OCI-LY3 (cell line): ENCODE measurements at regions not wholly inside any gene's neighbourhood (a gene's known extent, or its start where the extent isn't known, plus 50 kb on each side); places are given as distances from the start of the nearest gene placed in this dataset.
A peak's percentile ranks its signal among the peaks of the same experiment; 100 is the strongest.
"Not testable (repeated sequence)": the region's sequence is repeated elsewhere in the genome, so short reads cannot be mapped to it uniquely, and the experiment has no call there.

ENCODE experiments used
- H2AFZ ChIP-seq: fragments of 200-600, 300-600 bp; shearing (Covaris generic); 2 replicates; pipeline ENCODE4 v1.6.0; 2014; ENCODE audit warnings: antibody characterized with exemption, low read depth, low read length
- H3K27ac ChIP-seq: fragments of 200-600, 300-600 bp; sonication (generic); 2 replicates; pipeline ENCODE4 v1.5.1; 2014; ENCODE audit warnings: mild to moderate bottlenecking, low read length, moderate library complexity, mixed read lengths
- H3K27me3 ChIP-seq: fragments of 200-600, 300-600 bp; sonication (generic); 2 replicates; pipeline ENCODE4 v1.6.1; 2014; ENCODE audit warnings: low read depth, low read length, mixed read lengths
- H3K36me3 ChIP-seq: fragments of 200-600, 300-600 bp; sonication (generic); replicated peaks from 2 replicates; pipeline ENCODE3; 2014; ENCODE audit warnings: low read depth, low read length, mixed read lengths
- H3K4me1 ChIP-seq: fragments of 300-600, 200-600 bp; sonication (generic); 2 replicates; pipeline ENCODE4 v1.6.1; 2014; ENCODE audit warnings: low read length, mixed read lengths
- H3K4me2 ChIP-seq: fragments of 200-600, 300-600 bp; sonication (generic); 2 replicates; pipeline ENCODE4 v1.6.1; 2014; ENCODE audit warnings: low read length, mixed read lengths
- H3K4me3 ChIP-seq: fragments of 300-600, 200-600 bp; sonication (generic); 2 replicates; pipeline ENCODE4 v1.5.1; 2014; ENCODE audit warnings: antibody characterized with exemption, mild to moderate bottlenecking, low read length, moderate library complexity
- H3K79me2 ChIP-seq: fragments of 300-600, 200-600 bp; shearing (Covaris generic); 2 replicates; pipeline ENCODE4 v1.6.1; 2014; ENCODE audit warnings: mild to moderate bottlenecking, low read length, mixed read lengths
- H3K9ac ChIP-seq: fragments of 300-600, 200-600 bp; shearing (Covaris generic); 2 replicates; pipeline ENCODE4 v1.6.0; 2014; ENCODE audit warnings: mild to moderate bottlenecking, low read length, moderate library complexity
- H3K9me3 ChIP-seq: fragments of 200-600, 300-600 bp; shearing (Covaris generic); 2 replicates; pipeline ENCODE4 v1.6.1; 2014; ENCODE audit warnings: low read length, mixed read lengths; ENCODE audit not compliant: insufficient read depth
- H4K20me1 ChIP-seq: fragments of 200-600, 300-600 bp; sonication (generic); 2 replicates; pipeline ENCODE4 v1.6.1; 2016; ENCODE audit warnings: low read length, mixed read lengths; ENCODE audit not compliant: insufficient read depth

DNA sequence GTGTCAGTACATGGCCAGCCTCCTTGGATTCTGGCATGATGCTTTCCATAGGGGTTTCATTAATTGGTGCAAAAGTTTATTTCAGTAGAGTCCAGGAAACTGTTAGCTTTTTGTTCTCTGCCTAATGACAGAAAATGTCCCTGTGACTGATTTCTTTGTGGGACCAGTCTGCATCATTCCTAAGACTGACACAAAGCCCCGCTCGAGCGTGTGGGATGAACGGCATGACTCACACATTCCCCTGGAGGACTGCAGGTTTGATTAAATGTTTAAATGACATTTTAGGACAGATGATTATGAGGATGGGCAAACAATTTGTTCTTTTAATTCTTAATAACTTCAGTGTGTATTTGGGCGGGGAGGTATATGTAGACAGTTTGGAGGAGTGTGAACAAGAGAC, 120.9 kb upstream of the ERV3-1 start:
- H2AFZ ChIP-seq, H3K27ac ChIP-seq, H3K9ac ChIP-seq, H3K4me3 ChIP-seq, H3K4me2 ChIP-seq, H3K9me3 ChIP-seq, H4K20me1 ChIP-seq, H3K4me1 ChIP-seq, H3K27me3 ChIP-seq, H3K79me2 ChIP-seq, H3K36me3 ChIP-seq: not testable (repeated sequence)

DNA sequence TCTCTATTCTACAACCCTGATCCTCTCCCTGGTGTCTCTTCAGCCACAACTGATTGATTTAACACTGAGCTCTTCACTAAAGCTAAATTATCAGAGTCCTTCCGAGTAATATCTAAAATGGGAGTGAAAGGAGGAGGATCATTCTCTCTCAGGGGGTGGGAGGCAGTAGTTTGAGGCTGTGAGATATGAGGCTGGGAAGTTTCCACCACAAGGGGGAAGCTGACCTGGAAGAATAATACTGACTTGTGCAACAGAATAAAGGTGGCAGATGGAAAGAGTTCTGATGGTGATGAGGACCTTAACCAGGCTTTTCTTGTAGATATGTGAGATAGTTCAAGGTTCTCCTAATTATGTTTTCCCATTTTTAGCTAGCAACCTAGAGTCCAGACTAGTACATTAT, 118.1 kb upstream of the ERV3-1 start:
- H4K20me1 ChIP-seq, H3K4me1 ChIP-seq, H3K27ac ChIP-seq, H3K36me3 ChIP-seq, H3K4me2 ChIP-seq, H3K9me3 ChIP-seq, H3K4me3 ChIP-seq, H3K9ac ChIP-seq, H3K79me2 ChIP-seq, H3K27me3 ChIP-seq, H2AFZ ChIP-seq: not testable (repeated sequence)

DNA sequence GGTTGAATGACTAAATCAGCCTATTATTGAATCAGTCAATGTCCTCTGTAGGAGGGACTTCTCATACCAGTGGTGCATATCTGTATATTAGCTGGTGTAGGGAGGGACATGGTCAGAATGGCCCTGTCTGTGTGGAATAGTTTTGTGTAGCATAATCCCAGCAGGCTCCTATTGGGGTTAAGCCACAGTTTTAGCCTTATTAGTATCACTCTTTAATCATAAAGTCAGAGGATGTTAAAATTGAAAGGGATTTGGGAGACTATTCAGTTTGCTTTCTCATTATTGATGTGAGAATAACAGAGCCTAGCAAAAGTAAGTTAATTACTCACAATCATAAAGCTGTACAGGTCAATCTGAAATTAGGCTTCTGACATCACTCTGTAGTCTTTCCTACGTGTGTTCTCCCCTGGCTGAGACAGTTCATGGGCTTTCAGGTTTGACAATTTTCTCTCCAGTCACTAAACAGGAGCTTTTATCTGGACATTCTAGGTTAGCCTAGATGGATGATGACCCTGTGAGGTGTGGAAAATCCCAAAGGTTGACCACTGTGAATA, 99.2 kb upstream of the ERV3-1 start:
- not testable (repeated sequence) for H2AFZ ChIP-seq, H3K9me3 ChIP-seq, H3K9ac ChIP-seq, H3K27me3 ChIP-seq, H3K4me1 ChIP-seq, H3K79me2 ChIP-seq, H3K27ac ChIP-seq, H4K20me1 ChIP-seq, H3K4me3 ChIP-seq, H3K36me3 ChIP-seq, H3K4me2 ChIP-seq

DNA sequence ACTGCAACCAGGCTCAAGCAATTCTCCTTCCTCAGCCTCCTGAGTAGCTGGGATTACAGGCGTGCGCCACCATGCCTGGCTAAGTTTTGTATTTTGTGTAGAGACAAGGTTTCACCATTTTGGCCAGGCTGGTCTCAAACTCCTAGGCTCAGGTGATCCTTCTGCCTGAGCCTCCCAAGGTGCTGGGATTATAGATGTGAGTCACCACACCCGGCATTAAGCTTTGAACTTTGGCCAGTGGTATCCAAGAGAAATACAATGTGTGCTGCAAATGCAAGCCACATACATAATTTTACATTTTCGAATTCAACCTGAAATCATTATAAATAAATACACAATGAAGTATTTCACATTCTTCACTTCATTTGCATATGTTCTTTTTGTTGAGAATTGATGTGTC, 94.0 kb upstream of the ERV3-1 start:
- not testable (repeated sequence) for H2AFZ ChIP-seq, H3K79me2 ChIP-seq, H3K9ac ChIP-seq, H4K20me1 ChIP-seq, H3K27ac ChIP-seq, H3K36me3 ChIP-seq, H3K27me3 ChIP-seq, H3K4me3 ChIP-seq, H3K9me3 ChIP-seq, H3K4me1 ChIP-seq, H3K4me2 ChIP-seq

DNA sequence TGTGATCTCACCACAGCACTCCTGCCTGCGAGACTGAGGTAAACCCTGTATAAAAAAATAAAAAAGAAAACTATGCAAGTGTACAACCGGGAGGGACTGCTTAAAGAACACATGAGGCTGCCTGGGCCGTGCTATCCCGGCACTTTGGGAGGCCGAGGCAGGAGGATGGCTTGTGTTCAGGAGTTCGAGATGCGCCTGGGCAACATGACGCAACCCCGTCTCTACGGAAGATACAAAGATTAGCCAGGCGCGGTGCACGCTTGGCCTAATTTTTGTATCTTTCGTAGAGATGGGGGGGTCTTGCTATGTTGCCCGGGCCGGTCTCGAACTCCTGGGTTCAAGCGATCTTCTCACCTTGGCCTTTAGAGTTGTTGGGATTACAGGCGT, 75.2 kb upstream of the ERV3-1 start:
- not testable (repeated sequence) for H3K36me3 ChIP-seq, H3K79me2 ChIP-seq, H4K20me1 ChIP-seq, H3K9me3 ChIP-seq, H3K27me3 ChIP-seq, H2AFZ ChIP-seq, H3K27ac ChIP-seq, H3K4me1 ChIP-seq
- Histone ChIP-seq H3K9ac (peak overlapping the region; percentile 54; the same call in 1 of the 2 replicates), H3K4me3 (peak overlapping the region; percentile 92), H3K4me2 (peak overlapping the region; percentile 70)

DNA sequence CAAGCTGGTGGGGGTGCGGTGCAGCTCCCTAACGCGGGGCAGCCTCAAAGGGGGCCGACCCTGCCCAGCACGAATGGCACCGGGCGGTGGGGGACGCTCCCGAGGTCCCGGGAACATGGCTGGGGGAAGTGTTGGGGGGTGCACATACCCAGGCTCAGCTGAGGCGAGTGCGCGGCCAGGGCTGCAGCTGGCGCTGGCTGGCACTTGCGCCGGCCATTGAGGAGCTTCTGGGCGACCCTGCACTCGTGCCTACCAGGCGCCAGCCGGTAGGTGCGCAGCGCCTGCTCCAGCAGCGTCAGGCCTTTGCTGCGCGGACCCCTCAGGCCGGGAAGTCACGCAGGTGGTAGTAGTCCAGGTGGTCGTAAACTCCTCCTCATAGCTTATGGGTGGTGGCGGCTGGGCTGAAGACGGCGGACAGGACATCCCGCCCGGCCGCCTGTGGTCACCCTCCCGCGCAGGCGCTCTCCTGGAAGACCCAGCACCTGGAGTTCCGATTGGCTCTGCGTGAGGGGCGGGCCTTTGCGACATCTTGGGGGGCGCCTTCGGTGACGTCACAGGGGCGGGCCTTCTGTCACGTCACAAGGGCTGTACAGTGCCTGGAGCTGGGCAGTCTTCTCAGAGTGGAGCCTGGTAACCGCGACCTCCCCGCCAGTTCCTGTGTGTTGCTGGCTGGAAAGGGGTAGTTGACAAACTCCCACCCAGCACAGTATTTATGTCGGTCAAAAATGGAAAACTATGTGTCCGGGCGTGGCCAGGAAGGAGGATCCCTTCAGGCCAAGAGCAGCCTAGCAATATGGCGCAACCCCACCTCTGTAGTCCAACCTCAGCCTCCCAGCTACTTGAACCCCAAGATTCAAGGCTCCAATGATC, 74.5 kb upstream of the ERV3-1 start:
- H3K9me3 ChIP-seq, H3K27ac ChIP-seq, H4K20me1 ChIP-seq, H3K4me1 ChIP-seq, H3K36me3 ChIP-seq, H3K79me2 ChIP-seq, H3K27me3 ChIP-seq: not testable (repeated sequence)
- peak overlapping the region; percentile 70 for H3K4me2 ChIP-seq
- H2AFZ ChIP-seq = peak overlapping the region; percentile 81; the same call in 1 of the 2 replicates
- H3K9ac ChIP-seq = peak overlapping the region; percentile 70
- H3K4me3 ChIP-seq = peak overlapping the region; percentile 92

DNA sequence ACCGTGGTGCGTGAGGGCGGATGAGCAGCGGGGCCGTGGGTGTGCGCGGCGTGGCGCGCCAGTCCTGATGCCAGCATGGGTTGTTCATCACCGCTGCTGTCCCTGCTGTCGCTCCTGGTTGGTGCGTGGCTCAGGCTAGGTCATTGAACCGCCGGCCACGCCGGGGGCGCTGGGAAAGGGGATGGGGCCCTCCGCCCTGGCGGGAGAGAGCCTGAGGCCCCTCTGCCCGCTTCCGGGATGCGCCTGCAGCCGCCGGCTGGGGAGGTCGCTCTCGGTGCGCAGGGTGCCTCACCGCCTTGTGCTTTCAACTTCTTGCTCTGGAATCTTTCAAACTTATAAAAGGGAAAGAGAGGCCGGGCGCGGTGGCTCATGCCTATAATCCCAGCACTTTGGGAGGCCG, 68.5 kb upstream of the ERV3-1 start:
- not testable (repeated sequence) for H3K27ac ChIP-seq, H3K36me3 ChIP-seq, H3K4me2 ChIP-seq, H3K79me2 ChIP-seq, H4K20me1 ChIP-seq, H3K4me1 ChIP-seq, H3K9me3 ChIP-seq, H3K4me3 ChIP-seq, H3K27me3 ChIP-seq, H3K9ac ChIP-seq, H2AFZ ChIP-seq

DNA sequence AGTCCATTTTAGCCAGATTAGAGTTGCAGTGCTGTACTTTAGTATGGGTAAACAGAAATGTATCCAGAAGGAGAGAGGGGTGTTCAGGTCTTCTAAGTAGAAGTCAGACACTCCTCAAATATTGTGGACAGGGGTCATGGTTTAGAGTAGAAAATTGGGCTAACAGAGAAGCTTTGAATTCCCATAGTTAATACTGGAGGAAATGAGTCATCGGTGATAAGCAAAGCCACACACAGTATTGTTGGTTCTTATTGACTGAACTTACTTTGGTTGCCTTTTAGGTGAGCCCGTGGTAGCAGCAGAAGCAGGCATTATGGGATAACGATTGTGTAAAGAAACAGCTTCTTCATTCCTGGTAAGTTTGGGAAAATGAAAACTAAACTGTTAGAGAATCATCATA, 66.7 kb upstream of the ERV3-1 start:
- H3K9me3 ChIP-seq, H3K4me3 ChIP-seq, H3K27me3 ChIP-seq, H2AFZ ChIP-seq, H3K79me2 ChIP-seq, H3K4me1 ChIP-seq, H3K4me2 ChIP-seq, H3K9ac ChIP-seq, H3K36me3 ChIP-seq, H4K20me1 ChIP-seq, H3K27ac ChIP-seq: not testable (repeated sequence)

DNA sequence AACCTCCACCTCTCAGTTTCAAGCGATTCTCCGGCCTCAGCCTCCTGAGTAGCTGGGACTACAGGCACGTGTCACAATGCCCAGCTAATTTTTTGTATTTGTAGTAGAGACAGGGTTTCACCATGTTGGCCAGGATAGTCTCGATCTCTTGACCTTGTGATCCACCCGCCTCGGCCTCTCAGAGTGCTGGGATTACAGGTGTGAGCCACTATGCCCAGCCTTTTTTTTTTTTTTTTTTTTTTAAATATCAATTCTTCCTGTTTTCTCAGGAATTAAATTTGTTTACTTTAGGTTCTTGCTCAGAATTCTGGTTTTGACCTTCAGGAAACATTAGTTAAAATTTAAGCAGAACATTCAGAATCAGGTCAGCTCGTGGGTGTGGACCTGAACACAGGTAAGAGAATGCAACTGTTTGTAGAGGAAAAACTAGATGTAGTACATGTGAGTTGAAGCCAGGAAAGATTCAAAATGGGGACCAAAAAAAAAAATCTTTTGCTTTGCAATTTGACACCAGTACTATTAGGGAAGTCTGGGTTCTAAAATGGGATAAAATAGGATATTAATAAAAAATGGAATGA, 65.5 kb upstream of the ERV3-1 start:
- not testable (repeated sequence) for H3K36me3 ChIP-seq, H3K27me3 ChIP-seq, H3K79me2 ChIP-seq, H3K9me3 ChIP-seq, H3K4me2 ChIP-seq, H3K27ac ChIP-seq, H3K4me3 ChIP-seq, H3K9ac ChIP-seq, H3K4me1 ChIP-seq, H4K20me1 ChIP-seq, H2AFZ ChIP-seq
